SK-MEL-5 (cell line): ENCODE measurements at regions not wholly inside any gene's neighbourhood (a gene's known extent, or its start where the extent isn't known, plus 50 kb on each side); places are given as distances from the start of the nearest gene placed in this dataset.

ENCODE experiments used
- DNase-seq: peaks from one replicate; pipeline ENCODE4 v3.0.0-alpha.2; 2016; ENCODE audit warnings: low read depth, low spot score
- in situ Hi-C: cut with HindIII; loops from 2 replicates; pipeline ENCODE4 v1.10.0; 2016; ENCODE audit warnings: low sequenced_read_pairs, high pct_unique_total_duplicates, low pct_unique_long_range_greater_than_20kb

DNA sequence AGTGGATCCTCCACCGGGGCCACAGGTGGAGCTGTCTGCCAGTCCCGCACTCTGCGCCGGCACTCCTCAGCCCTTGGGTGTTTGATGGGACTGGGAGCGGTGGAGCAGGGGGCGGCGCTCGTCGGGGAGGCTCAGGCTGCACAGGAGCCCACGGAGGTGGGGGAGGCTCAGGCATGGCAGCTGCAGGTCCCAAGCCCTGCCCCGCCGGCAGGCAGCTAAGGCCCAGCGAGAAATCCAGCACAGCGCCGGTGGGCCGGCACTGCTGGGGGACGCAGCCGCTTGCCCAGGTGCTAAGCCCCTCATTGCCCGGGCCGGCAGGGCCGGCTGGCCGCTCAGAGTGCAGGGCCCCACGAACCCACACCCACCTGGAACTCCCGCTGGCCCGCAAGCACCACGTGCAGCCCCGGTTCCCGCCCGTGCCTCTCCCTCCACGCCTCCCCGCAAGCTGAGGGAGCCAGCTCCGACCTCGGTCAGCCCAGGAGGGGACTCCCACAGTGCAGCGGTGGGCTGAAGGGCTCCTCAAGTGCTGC, 286.4 kb downstream of the RBM26 start:
- DNase-seq = no peak
- in situ Hi-C loops = no loop called here

DNA sequence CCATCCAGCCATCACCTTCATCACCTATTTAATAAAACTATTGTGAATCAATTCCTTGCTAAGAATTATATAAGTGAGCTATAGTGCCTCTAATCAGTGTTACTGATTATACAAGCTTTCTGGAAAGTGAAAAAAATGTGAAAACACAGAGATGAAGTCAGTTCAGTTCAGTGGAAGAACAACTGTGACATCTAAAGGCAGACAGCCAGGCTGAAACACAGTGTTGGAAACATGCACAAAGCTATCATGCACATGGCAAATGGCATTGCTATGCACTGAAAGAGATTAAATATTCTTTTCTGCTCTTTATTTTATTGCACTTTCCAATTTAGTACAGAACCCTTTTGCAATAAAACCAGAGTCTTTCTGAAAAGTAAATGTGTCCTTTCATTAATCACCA, 294.0 kb downstream of the RBM26 start:
- no peak for DNase-seq
- in situ Hi-C loops = no loop called here

DNA sequence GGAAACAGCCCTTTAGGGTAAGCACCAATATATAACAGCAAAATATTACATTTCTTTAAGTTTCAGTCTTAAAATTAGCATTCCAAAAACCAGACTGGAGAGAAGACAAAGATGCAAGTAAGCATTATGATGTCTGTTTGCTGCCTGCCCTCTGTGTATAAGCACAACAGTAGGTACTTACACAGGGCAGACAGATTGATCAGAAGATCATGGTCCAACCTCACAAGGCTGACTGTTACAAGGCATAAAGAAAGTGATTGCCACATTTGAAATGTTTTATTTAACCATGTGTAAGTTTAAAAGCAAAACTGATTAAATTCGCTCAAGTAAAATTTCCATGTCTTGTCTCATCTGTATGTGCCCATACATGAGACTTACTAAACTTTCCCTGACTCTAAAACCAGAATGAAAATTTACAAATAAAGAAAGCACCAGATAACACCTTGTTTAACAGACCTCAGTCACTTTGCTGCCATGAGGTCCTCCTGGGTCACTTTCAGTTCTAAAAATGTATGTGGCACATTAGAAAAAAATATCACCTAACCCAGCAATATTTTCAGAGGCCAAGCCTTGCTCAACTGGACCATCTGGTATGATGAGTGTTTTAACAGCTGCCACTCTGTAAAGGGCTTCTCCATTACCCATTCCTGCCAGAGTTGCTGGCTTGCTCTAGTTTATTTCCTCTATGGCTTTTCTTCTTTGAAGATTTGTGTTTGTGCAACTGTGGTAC, 297.0 kb downstream of the RBM26 start:
- in situ Hi-C loops = no loop called here
- no peak for DNase-seq

- no peak for DNase-seq
- in situ Hi-C loops = no loop called here
Observed at GRCh38 chr13:79098596-79098995, 307.5 kb downstream of the RBM26 start.

DNA sequence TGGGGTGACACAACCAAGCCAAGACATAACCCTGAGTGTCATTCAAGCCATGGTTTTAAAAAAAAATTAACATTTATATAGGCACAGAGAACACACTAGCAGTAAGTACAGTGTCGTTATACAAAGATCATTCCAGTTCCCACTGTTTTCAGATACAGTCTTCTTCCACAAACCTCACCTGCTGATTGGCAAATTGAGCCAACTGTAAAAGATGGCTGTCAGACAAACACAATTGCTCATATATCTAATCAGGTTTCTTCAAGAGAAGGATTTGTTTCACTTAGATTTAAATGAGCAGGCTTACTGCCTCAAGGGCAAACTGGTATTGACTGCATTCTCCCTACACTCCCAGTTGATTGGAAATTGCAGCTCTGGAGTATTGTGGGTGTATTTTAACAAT, 308.9 kb downstream of the RBM26 start:
- DNase-seq = no peak
- in situ Hi-C loops = no loop called here

DNA sequence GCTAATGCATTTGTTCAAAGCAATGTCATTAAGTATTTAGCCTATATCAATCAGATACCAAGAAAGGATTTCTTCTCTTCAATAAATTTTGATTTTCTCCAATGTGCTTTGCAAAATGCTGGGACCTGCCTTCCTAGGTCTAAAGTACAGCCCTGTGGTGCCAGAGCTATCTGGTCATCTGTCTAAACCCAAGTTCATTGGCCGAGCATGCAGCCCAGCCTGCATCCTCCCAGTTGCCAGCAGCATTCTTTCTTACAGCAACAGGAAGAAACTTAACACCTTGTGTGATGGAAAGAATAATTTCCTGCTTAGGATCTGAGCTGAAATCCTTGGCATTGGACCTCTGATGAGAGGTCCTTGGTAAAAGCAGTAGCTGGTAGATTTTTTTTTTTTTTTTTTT, 310.0 kb downstream of the RBM26 start:
- no peak for DNase-seq
- in situ Hi-C loops = no loop called here

DNA sequence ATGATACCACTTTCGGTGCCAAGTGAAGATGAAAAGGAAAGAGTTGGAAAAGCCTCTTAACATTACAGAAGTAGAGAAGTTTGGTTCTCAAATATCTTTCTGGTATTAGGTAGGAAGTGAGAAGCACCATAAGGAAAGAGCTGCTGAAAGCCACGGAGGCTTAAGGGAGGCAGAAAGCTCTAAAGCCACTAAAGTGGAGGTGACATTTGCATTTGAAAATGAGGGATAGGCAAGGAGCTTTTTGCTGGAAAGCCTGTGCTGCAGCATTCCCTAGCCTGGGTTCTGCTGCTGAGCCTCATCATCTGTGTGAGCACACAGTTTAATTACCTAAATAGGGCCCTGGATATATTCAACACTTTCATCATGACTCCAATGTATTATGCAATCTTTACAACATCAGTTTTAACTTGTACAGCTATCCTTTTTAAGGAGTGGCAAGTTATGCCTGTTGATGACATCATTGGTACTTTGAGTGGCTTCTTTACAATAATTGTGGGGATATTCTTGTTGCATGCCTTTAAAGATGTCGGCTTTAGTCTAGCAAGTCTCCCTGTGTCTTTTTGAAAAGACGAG, 315.4 kb downstream of the RBM26 start:
- no peak for DNase-seq
- in situ Hi-C loops = no loop called here

DNA sequence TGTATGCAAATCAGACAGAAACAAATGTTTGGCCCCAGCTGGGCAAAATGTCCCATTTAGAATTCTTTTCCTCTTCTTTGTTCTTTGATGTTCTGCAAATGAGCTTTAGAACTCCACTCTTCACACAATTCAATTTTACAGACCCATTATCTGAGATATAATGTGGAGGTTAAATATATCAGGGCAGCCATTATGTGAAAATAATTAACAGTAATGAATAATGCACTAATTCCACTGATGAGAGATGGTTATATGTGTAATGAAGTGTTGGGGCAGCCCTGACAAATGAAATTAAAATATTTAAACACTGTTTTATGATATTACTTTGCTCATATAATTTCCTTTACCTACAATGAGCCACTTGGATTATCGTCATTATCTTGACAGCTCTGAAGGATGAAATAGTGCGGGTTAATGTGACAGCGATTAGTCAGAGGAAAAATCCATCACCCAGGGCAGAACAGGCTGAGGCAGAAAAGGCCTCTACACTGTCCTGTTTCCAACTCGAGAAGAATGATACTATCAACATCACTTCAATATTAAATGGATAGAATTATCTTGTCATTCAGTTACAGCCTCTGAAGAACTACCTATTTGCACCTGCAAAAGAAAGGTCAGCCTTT, 321.1 kb downstream of the RBM26 start:
- DNase-seq = no peak
- in situ Hi-C loops = no loop called here

GRCh38 chr13:79081942-79082341, 324.1 kb downstream of the RBM26 start:
- DNase-seq = no peak
- in situ Hi-C loops = no loop called here

GRCh38 chr13:79079351-79079839, 326.7 kb downstream of the RBM26 start:
- in situ Hi-C loops = no loop called here
- no peak for DNase-seq

DNA sequence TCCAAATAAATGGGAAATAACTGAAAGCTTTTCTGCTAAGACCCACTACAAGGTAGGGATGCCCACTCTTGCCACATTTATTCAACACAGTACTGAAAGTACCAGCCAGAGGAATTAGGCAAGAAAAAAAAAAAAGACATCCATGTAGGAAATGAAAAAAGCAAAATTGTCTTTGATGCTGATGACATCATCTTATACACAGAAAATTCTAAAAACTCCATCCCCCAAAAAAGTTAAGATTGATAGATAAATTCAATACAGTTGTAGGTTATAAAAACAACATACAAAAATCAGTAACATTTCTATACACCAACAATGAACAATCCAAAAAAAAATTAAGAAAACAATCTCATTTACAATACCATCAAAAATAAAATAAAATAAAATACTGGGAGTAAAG, 330.4 kb downstream of the RBM26 start:
- DNase-seq = no peak
- in situ Hi-C loops = no loop called here

GRCh38 chr13:79070343-79070974, 335.6 kb downstream of the RBM26 start:
- in situ Hi-C loops = no loop called here

DNA sequence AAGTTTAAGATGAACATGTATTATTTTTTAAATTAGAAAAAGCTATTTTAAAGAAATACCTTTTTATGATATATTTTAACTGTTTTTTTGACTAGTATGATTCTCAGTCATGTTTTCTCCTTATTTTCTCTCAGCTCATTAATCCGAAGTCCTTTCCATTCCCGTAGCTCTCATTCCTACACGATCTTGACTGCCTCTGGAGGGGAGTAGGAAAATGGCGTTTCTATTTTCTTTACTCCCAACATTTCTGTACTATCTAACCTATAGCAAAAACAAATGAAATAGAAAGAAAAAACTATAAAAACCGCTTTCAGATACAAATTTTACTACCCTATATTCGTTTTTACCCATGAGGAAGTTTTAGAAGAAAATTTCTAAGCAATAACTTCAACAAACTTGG, 343.8 kb downstream of the RBM26 start:
- in situ Hi-C loops = no loop called here
- peak; percentile 7 for DNase-seq

More at GRCh38 chr13:79070343-79070974, 335.6 kb downstream of the RBM26 start:
- no peak for DNase-seq

DNA sequence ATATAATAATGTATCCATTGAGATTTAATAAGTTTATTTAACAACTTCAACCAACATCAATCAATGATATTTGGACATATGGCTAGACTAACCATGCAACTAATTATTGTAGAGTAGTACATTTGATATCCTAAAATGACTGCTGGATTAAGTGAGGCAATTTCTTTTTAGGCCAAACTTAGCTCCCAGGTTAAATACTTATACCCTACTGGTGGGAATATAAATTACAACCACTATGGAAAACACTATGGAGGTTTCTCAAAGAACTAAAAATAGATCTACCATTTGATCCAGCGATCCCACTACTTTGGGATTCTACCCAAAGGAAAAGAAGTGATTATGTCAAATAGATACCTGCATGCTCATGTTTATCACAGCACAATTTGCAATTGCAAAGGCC, 345.8 kb downstream of the RBM26 start:
- in situ Hi-C loops = no loop called here
- DNase-seq = peak; percentile 27

DNA sequence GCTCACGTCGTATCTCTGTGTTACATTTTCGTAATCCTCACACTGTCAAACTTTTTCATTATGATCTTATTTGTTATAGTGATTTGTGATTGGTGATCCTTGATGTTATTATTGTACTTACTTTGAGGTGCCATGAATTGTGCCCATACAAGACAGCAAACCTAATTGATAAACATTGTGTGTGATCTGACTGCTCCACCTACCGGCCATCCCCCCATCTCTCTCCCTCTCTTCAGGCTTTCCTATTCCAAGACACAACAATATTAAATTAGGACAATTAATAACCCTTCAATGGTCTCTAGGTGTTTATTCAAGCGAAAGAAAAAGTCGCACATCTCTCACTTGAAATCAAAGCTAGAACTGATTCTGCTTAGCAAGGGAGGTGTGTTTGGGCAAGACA, 349.3 kb downstream of the RBM26 start:
- in situ Hi-C loops = no loop called here
- peak; percentile 38 for DNase-seq

DNA sequence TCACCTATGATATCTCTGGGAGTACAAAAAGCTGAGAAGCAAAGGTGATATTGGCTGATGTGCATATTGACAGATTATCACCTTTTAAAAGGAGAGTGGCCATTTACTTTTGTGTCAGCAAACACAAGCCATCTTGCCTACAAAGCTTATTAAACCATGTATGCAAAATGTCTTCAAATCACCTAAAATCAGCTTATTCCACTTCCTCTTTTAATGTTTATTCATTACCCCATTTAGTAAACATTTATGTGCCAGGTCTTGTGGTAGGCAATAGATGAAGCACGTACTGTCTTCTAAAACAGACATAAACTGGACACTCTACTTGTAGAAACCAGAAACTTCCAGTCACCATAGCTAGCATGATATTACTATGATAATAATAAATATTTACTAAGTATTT, 354.6 kb downstream of the RBM26 start:
- in situ Hi-C loops = no loop called here

GRCh38 chr13:79044415-79044814, 361.6 kb downstream of the RBM26 start:
- in situ Hi-C loops = no loop called here
- no peak for DNase-seq

More for the DNA sequence above, 354.6 kb downstream of the RBM26 start:
- no peak for DNase-seq

DNA sequence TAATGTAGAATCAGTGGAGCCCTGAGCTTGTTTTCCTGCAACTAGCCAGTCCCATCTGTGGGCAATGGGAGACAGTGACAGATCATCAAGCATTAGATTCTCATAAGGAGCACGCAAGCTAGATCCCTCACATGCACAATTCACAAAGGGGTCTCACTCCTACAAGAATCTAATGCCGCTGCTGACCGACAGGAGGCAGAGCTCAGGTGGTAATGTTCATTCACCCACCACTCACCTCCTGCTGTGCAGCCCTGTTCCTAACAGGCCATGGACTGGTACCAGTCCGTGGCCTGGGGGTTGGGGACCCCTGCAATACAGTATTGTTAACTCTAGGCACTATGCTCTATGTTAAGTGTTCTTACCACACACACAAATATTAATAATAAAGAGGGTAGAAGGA, 362.8 kb downstream of the RBM26 start:
- in situ Hi-C loops = no loop called here
- peak; percentile 19 for DNase-seq
